ENCODE measurements at regions not wholly inside any gene's neighbourhood (a gene's known extent, or its start where the extent isn't known, plus 50 kb on each side); places are given as distances from the start of the nearest gene placed in this dataset.

DNA sequence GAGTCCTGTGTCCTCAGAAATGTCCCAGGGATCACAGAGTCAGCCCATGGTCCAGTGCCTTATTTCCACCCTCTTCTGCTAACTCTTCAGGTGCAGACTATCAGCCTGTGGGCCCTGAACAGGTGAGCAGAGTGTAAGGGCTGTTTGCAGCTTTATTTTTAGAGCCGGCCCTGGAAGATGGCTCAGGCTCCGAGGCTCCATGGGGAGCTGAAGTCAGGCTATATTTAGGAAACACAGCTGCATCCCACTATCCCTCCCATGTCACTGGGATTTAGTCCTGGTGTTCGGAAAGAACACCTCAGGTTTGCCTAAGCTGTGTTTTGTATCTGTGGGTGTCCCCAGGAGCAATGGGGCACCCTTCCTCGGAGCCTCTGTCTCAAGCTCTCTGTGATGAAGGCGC lies 126.9 kb downstream of the RPS24 start:
- TF ChIP-seq CTCF (IDR thresholded peaks at IDR 0.05; ENCODE audit: partially characterized antibody, unreplicated experiment): no peak
- DNase-seq: no peak
- H3K36me3 Mint-ChIP-seq (ENCODE audit: unreplicated experiment): no peaks in the 10 kb centered on the region
- peaks cover 15% of the 10 kb centered on the region for H3K4me1 Mint-ChIP-seq (ENCODE audit: low read depth, unreplicated experiment)
- no peak overlapping the region for H3K4me3 Mint-ChIP-seq (ENCODE audit: unreplicated experiment)
- no peak overlapping the region for H3K27ac Mint-ChIP-seq (ENCODE audit: unreplicated experiment)
- H3K9me3 Mint-ChIP-seq (ENCODE audit: unreplicated experiment): peaks cover 19% of the 10 kb centered on the region
- H3K27me3 Mint-ChIP-seq (ENCODE audit: unreplicated experiment): peaks cover 5% of the 10 kb centered on the region

DNA sequence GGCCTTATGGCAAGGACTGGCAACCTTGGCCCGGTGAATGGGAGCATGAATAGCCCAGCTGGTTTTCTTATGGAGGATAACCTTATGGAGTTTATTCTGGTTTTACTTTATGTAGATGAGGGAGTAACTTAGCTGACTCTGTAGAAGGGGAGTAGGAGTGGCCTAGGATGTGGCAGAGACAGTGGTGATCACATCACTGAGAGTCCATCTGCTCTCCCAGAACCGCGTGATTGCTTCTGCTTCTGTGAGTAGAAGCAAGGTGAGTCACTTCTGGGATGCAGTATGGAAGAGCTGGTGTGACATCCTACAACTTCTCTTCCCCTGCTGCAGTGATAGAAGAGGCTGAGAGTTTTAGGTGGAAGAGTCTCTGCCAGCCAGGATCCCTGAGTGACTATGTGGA lies 129.2 kb downstream of the RPS24 start:
- DNase-seq: no peak
- Mint-ChIP-seq H3K36me3 (ENCODE audit: unreplicated experiment) (no peaks in the 10 kb centered on the region), H3K4me3 (ENCODE audit: unreplicated experiment) (no peak overlapping the region), H3K9me3 (ENCODE audit: unreplicated experiment) (peaks cover 20% of the 10 kb centered on the region), H3K4me1 (ENCODE audit: low read depth, unreplicated experiment) (peaks cover 25% of the 10 kb centered on the region), H3K27me3 (ENCODE audit: unreplicated experiment) (peaks cover 5% of the 10 kb centered on the region), H3K27ac (ENCODE audit: unreplicated experiment) (no peak overlapping the region)
- TF ChIP-seq CTCF (IDR thresholded peaks at IDR 0.05; ENCODE audit: partially characterized antibody, unreplicated experiment): no peak

GRCh38 chr10:78164702-78165101 lies 131.0 kb downstream of the RPS24 start:
- H3K27ac Mint-ChIP-seq (ENCODE audit: unreplicated experiment): peak overlapping the region; percentile 97
- peaks cover 11% of the 10 kb centered on the region for H3K27me3 Mint-ChIP-seq (ENCODE audit: unreplicated experiment)
- peaks cover 28% of the 10 kb centered on the region for H3K4me1 Mint-ChIP-seq (ENCODE audit: low read depth, unreplicated experiment)
- peak overlapping the region; percentile 74 for H3K4me3 Mint-ChIP-seq (ENCODE audit: unreplicated experiment)
- H3K36me3 Mint-ChIP-seq (ENCODE audit: unreplicated experiment): peaks cover 2% of the 10 kb centered on the region
- no peak for TF ChIP-seq CTCF (IDR thresholded peaks at IDR 0.05; ENCODE audit: partially characterized antibody, unreplicated experiment)
- H3K9me3 Mint-ChIP-seq (ENCODE audit: unreplicated experiment): peaks cover 20% of the 10 kb centered on the region
- peak; percentile 38 for DNase-seq

- DNase-seq: no peak
- H3K27ac Mint-ChIP-seq (ENCODE audit: unreplicated experiment): peak overlapping the region; percentile 97
- peak overlapping the region; percentile 74 for H3K4me3 Mint-ChIP-seq (ENCODE audit: unreplicated experiment)
- H3K9me3 Mint-ChIP-seq (ENCODE audit: unreplicated experiment): peaks cover 20% of the 10 kb centered on the region
- peaks cover 5% of the 10 kb centered on the region for H3K36me3 Mint-ChIP-seq (ENCODE audit: unreplicated experiment)
- peaks cover 28% of the 10 kb centered on the region for H3K4me1 Mint-ChIP-seq (ENCODE audit: low read depth, unreplicated experiment)
- peaks cover 12% of the 10 kb centered on the region for H3K27me3 Mint-ChIP-seq (ENCODE audit: unreplicated experiment)
- TF ChIP-seq CTCF (IDR thresholded peaks at IDR 0.05; ENCODE audit: partially characterized antibody, unreplicated experiment): no peak
Observed at GRCh38 chr10:78165172-78165571, 131.5 kb downstream of the RPS24 start.

DNA sequence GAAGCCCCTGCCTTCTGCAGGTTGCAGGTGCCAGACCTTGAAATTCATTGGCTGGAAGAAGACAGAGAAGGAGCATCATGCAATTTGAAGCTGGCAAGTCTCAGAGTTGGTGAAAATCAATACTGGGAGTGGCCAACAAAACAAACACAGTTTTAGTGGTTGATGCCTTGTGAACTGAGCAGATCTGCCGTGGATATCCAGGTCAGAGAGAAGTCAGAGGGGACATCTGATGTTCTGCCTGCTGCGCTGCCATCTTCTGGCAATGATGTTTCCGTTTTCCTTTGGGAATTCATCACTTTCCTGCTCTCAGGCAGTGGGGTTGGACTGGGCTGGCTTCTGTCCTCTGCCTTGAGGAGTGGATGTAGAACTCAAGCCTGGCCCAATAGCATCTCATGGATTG lies 132.0 kb downstream of the RPS24 start:
- Mint-ChIP-seq H3K27me3 (ENCODE audit: unreplicated experiment) (peaks cover 12% of the 10 kb centered on the region), H3K4me1 (ENCODE audit: low read depth, unreplicated experiment) (peaks cover 28% of the 10 kb centered on the region), H3K9me3 (ENCODE audit: unreplicated experiment) (peaks cover 20% of the 10 kb centered on the region), H3K27ac (ENCODE audit: unreplicated experiment) (peak overlapping the region; percentile 97), H3K36me3 (ENCODE audit: unreplicated experiment) (peaks cover 5% of the 10 kb centered on the region), H3K4me3 (ENCODE audit: unreplicated experiment) (peak overlapping the region; percentile 74)
- TF ChIP-seq CTCF (IDR thresholded peaks at IDR 0.05; ENCODE audit: partially characterized antibody, unreplicated experiment): no peak
- peak; percentile 18 for DNase-seq
